NCI-H82 (cell line): ENCODE measurements at regions not wholly inside any gene's neighbourhood (a gene's known extent, or its start where the extent isn't known, plus 50 kb on each side); places are given as distances from the start of the nearest gene placed in this dataset.
"Not testable (repeated sequence)": the region's sequence is repeated elsewhere in the genome, so short reads cannot be mapped to it uniquely, and the experiment has no call there.

ENCODE experiments used
- DNase-seq: peaks from one replicate; lab custom pipeline; 2025; lab: John Stamatoyannopoulos, UW

- DNase-seq: peak; percentile 54
Observed at GRCh38 chr1:85520826-85521820, 56.2 kb upstream of the DDAH1 start.

DNA sequence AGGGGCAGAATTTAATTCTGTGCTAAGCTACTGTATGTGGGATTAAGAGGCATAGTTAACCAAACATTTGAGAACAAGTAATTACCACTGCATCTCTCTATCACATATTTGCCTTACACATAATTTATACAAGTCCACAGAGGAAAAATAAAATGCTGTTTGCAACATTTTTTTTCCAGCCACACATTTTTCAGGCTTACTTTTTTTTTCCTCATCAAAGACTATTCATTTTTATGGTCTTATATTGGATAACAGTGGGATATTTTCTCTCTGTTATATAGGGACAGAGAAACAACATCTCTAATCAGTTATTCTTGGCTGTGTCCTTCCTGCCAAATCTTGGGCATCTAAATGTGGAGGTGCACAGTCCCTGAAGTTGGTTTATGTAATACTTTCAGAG, 57.5 kb upstream of the DDAH1 start:
- not testable (repeated sequence) for DNase-seq

- not testable (repeated sequence) for DNase-seq
Observed at GRCh38 chr1:85523061-85523460, 57.5 kb upstream of the CCN1 start.

- DNase-seq: peak; percentile 5
Observed at GRCh38 chr1:85524281-85524886, 56.2 kb upstream of the CCN1 start.

DNA sequence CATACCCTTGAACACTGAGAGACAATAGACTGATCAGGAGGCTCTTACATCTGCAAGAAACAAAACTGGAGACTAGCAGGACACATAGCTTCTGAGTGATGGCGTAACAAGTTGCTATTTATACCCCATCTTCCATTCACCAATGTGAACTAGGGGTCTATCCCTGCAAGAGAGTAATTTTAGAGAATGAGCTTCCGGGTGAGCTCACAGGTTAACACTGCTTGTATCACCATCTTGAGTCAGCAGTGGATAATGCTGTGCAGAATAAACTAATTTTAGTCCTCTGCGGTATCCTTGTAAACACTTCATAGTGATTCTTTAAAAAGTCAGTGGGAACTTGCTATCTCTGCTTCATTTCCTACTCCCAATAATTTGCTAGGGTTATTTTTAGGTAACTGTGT, 55.0 kb upstream of the CCN1 start:
- DNase-seq: not testable (repeated sequence)

DNA sequence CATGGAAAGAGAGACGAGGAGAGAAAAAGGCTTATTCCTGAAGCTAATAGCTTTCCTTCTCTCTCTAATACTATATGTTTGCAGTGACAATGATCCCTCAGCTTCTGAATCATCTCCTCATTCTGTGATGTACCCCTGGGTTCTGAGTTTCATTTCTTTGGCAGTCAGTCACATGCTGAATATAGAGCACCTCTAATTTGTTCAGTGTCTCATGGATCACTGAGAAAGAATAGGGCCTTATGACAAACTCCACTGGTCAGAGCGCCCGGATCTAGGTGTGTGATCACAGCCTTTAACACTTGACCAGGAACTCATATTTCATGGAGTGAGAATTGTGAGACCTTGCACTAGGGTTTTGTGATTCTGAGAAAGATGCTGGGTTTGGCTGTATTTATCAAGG, 54.3 kb upstream of the CCN1 start:
- DNase-seq: not testable (repeated sequence)

DNA sequence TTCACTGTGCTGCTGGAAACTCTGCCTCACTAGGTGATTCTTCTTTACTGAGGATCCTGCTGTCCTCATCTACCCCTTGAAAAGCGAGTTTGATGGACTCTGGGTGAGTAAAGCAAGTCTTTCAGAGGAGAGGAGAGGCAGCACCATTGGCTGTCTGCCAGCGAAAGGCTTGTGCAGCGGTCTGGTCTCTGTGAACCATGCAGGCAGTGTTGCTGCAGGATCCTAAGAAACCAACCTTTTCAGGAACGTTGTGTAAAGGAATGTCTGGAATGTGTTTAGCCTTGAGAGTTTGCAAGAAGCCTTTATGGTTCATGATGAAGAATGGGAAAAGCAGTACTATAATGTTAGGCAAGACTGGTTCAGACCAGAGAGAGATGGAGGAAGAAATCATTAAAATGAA, 53.4 kb upstream of the CCN1 start:
- peak; percentile 60 for DNase-seq
